RWPE1 (cell line): ENCODE measurements at regions not wholly inside any gene's neighbourhood (a gene's known extent, or its start where the extent isn't known, plus 50 kb on each side); places are given as distances from the start of the nearest gene placed in this dataset.

ENCODE experiments used
- CTCF ChIA-PET: fragments of 350-600 bp; sonication (Branson Sonifier 250); formaldehyde crosslinking; extraction: SDS; loops from one replicate; lab custom pipeline; 2021; lab: Yijun Ruan, JAX
- POLR2A ChIA-PET: fragments of 400-600 bp; formaldehyde crosslinking; extraction: SDS; loops from one replicate; lab custom pipeline; 2020; ENCODE audit warnings: antibody characterized with exemption; ENCODE audit not compliant: low non-redundant PET; lab: Yijun Ruan, JAX
- DNase-seq: peaks from one replicate; pipeline ENCODE4 v3.0.0; 2012; ENCODE audit warnings: low spot score
- H3K27ac ChIP-seq: fragments of 450-650 bp; 2 replicates; pipeline ENCODE4 v1.5.1; 2017
- CTCF ChIP-seq: fragments of 450-650 bp; conservative IDR thresholded peaks from 2 replicates; pipeline ENCODE4 v1.5.1; 2017; ENCODE audit warnings: low read depth, mild to moderate bottlenecking

- no peak overlapping the region for H3K27ac ChIP-seq
- DNase-seq = no peak
- ChIA-PET CTCF (no interaction called here), POLR2A (no interaction called here)
- TF ChIP-seq CTCF = no peak
Observed at GRCh38 chr4:188411805-188412204, 272.6 kb downstream of the TRIML1 start.

DNA sequence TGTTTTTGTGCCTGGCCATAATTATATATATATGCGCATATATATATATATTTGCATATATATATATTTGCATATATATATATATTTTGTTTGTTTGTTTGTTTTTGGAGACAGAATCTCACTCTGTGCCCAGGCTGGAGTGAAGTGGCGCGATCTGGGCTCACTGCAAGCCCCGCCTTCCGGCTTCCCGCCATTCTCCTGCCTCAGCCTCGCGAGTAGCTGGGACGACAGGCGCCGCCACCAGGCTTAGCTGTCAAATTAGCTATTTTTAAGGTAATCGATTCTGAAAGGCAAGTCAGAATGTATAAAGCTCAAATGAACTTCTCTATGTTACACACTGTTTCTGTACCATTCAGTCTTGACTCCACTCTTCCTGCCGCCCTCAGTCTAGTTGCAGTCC, 273.3 kb downstream of the TRIML1 start:
- no peak for DNase-seq
- no peak for TF ChIP-seq CTCF
- CTCF ChIA-PET = no interaction called here
- POLR2A ChIA-PET = no interaction called here
- no peak overlapping the region for H3K27ac ChIP-seq

- CTCF ChIA-PET = no interaction called here
- POLR2A ChIA-PET = no interaction called here
- DNase-seq = no peak
- TF ChIP-seq CTCF = no peak
- H3K27ac ChIP-seq = no peak overlapping the region
Observed at GRCh38 chr4:188414441-188414840, 275.2 kb downstream of the TRIML1 start.

- TF ChIP-seq CTCF = no peak
- POLR2A ChIA-PET = no interaction called here
- H3K27ac ChIP-seq = no peak overlapping the region
- no peak for DNase-seq
- CTCF ChIA-PET = no interaction called here
Observed at GRCh38 chr4:188417181-188417580, 277.9 kb downstream of the TRIML1 start.

DNA sequence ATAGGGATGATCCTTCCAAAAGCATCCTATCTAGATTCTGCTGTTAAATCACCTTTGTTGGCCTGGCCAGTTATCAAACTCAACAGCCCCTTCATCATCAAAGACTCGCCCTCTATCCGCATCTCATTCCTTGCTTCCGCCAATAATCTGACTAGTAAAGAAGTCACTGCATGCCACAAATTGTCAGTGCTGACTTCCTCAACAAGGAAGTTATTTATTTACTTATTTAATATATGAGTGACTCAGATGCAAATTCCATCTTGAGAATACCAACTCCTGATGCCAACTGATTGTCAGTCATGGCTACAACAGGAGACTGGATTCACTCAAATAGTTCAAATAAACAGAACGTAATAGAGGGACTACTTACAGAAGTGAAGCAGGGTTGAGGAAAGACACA, 283.8 kb downstream of the TRIML1 start:
- no peak for TF ChIP-seq CTCF
- ChIA-PET POLR2A (no interaction called here), CTCF (interaction anchor here (0.7 kb wide), 1 partner anchor 13 kb away, joined by 3 read pairs; no protein-coding TSS in a partner anchor)
- DNase-seq = no peak
- H3K27ac ChIP-seq = no peak overlapping the region

- peak; percentile 12 for DNase-seq
- TF ChIP-seq CTCF = no peak
- POLR2A ChIA-PET = no interaction called here
- no peak overlapping the region for H3K27ac ChIP-seq
- CTCF ChIA-PET = no interaction called here
Observed at GRCh38 chr4:188428935-188429334, 289.7 kb downstream of the TRIML1 start.

DNA sequence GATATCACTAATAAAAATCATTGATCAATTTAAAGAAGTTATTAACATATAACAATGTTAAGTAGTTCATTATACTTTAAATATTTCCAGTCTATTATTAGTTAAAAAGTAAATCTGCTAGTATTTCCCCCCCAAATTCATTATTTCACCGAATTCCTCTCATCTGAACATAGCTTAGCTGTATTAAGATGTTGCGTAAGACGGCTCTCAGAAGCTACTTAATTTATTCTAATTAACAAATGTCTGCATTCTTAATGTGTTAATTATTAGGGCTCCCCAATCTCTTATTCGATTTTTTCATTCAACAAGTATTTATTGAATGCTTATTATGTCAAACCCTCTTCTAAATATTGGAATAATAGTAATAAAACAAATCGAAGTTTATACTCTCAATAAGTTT, 290.7 kb downstream of the TRIML1 start:
- no peak for TF ChIP-seq CTCF
- DNase-seq = no peak
- ChIA-PET CTCF (interaction anchor here (0.6 kb wide), 1 partner anchor 10 kb away, joined by 3 read pairs; no protein-coding TSS in a partner anchor), POLR2A (no interaction called here)
- H3K27ac ChIP-seq = no peak overlapping the region
